Endothelial cell of hepatic sinusoid (primary cell): ENCODE measurements at regions not wholly inside any gene's neighbourhood (a gene's known extent, or its start where the extent isn't known, plus 50 kb on each side); places are given as distances from the start of the nearest gene placed in this dataset.

Experiments
- in situ Hi-C: cut with HindIII; loops from 2 replicates; pipeline ENCODE4 v1.10.0; 2017; ENCODE audit warnings: low sequenced_read_pairs

- in situ Hi-C loops: no loop called here
These were observed 103.8 kb upstream of the MME start for GRCh38 chr3:154976072-154976983.

DNA sequence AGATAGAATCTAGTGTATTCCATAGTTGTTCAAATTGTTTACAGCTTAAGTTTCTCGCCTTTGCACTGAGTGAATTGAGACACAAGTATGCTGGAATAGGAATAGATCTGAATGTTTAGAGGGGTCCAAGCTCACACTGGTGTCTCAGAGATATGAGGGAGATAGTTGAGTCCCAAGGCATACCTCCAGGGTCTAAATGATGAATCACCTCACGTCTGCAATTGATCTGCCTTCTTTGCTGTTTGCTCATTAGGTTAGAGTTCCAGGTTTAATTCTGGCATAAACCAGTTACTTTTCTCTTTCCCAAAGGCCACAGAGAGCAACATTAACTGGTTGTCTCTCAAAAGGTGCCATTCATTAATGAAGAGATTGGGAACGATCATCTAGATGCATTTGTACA, 106.3 kb upstream of the MME start:
- in situ Hi-C loops: loop anchor here (5.0 kb wide), 1 partner anchor 103 kb away; no protein-coding TSS in a partner anchor

- in situ Hi-C loops: loop anchor here (5.0 kb wide), 1 partner anchor 104 kb away; no protein-coding TSS in a partner anchor
These were observed 107.2 kb upstream of the MME start for GRCh38 chr3:154972951-154973350.

DNA sequence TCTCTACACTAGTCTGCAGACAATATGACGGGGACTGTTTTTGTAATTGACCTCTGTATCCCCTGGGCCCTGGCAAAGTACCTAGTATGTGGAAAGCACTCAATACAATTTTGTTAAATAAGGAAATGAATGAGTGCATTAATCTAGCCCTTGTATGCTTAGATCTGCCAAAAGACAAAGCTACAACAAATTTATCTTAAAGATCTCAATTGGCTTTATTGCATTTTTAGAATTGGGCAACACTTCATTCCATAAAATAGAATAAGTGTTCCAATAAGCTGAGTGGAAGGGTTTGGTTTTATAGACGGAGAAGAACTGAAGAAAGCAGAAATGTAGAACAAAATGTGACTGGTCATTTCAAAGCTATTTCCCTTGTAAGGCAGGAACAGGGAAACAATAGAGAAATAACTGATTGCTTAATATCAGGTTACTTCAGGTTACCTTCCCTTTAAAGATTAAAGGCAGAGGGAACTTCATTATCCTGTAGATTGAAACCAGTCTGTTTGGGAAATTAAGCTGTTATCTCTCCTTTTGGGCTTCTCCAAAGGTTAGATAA, 108.3 kb upstream of the MME start:
- in situ Hi-C loops: loop anchor here (5.0 kb wide), 1 partner anchor 105 kb away; no protein-coding TSS in a partner anchor

- in situ Hi-C loops: loop anchor here (5.0 kb wide), 1 partner anchor 106 kb away; no protein-coding TSS in a partner anchor
These were observed 108.8 kb upstream of the MME start for GRCh38 chr3:154971341-154971740.

- in situ Hi-C loops: loop anchor here (5.0 kb wide), 1 partner anchor 107 kb away; no protein-coding TSS in a partner anchor
These were observed 109.3 kb upstream of the MME start for GRCh38 chr3:154970797-154971196.

DNA sequence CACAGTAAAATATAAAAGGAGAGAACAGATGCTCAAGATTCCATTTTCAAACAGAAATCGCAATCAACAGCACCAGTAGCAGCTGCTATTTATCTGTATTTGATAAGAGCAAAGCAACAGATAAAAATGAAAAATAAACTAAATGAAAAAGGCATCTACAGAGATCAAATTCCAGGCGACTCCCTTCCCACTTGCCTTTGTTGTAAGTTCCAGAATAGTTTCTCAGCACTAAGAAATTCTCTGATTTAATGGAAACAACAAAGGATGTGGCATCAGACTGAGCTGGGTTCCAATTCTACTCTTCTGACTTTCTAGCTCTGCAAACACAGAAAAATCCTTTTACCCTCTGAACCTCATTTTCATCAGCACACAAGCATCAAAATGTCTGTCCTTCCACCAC, 110.8 kb upstream of the MME start:
- in situ Hi-C loops: no loop called here

DNA sequence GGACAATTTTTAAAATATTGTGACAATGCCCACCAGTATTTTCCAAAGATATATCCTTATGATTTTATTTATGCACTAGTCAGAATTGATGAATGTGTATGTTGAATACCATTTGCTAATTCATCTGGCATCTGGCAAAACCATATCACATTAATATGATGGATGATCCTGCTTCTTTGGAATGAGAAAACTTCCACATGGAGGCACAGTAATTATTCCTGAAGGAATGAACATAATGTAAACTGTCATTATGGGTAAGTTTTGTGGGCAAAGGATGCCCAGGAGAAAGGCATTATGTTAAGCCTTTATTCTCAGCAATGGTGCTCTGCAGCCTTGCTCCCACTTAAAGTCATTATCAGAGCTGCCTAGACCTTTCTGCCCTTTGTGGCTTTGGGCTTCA, 113.0 kb upstream of the MME start:
- in situ Hi-C loops: no loop called here

DNA sequence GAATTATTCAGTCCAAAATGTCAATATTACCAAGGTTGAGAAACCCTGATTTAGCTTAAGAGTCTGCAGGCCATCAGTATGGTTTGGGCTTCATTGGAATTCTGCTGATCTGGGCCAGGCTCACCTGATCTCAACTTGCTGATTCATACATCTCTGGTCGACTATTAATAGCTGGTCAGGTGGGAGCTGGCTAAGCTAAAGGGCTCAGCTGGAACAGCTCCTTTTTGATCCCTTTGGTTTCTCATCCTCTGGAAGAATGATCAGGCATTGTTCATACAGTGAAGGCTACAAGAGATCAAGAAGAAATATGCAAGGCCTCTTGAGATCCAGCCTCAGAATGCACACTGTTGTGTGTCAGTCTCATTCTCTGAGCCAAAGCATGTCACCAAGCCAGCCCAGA, 123.3 kb upstream of the MME start:
- in situ Hi-C loops: no loop called here

DNA sequence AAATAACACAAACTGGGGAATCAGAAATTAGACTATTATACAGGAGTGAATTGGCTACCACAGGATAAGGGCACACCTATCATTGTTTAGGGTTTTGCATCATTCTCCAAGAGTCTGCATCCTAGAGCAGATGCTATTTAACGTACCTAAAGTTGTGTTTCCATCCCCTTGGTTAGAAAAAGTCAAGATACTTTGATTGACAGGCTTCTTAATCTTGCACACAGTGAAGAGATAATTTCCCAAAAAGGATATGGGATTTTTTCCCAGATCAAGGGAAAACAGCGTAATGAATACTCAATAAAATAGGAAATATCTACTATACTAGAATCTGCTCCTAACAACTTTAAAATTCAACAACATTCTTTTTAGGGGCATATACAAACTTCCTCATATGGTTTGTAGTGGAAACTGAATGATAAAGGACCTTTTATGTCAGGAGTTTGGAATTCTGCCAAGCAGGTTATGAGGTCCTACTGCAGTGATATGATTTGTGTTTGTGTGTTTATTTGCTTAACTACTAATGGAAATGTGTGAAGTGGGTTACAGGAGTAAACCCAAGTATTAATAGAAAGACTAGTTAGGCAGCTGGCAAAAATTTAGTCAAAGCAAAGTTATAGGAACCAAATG, 124.1 kb upstream of the MME start:
- in situ Hi-C loops: no loop called here

DNA sequence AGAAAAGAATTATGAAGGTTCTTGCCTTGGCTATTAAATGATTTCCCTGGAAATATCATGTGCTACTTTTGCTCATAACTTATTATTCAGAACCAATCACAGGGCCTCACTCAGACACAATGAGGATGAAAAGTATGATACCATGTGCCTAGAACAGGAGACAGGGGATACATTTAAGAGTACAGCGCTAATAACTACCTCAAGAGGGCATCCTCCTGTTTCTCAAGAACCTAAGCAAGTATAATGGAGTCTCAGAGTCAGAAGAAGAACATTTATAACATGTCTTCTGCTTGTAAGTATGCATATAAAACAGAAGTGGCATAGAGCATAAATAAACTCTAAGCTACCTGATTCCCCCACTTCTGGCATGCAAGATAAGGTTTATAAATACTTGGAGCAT, 125.4 kb upstream of the MME start:
- in situ Hi-C loops: no loop called here

GRCh38 chr3:154953538-154953937, 126.6 kb upstream of the MME start:
- in situ Hi-C loops: no loop called here

DNA sequence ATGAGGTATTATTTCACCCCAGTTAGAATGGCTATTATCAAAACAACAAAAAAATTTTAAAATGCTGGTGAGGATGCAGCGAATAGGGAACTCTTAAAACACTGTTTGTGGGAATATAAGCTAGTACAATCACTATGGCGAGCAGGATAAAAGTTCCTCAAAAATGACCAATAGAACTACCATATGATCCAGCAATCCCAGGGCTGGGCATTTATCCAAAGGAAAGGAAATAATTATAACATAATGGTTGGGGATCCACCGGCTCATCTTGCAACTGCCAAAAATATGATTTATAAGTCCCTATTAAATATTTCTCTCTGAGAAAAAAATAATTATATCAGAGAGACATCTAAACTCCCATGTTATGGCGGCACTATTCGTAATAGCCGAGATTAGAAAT, 127.6 kb upstream of the MME start:
- in situ Hi-C loops: no loop called here

DNA sequence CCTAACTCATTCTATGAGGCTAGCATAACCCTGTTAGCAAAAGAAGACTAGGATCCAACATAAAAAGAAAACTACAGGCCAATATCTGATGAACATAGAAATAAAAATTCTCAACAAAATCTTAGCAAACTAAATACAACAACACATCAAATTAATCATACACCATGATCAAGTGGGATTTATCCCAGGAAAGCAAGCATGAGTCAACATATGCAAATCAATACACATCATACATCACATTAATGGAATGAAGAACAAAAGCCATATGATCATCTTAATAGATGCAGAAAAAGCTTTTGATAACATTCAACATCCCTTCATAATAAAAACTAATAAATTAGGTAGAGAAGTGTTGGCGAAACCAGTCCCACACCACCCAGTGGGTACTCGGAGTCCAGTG, 136.1 kb upstream of the MME start:
- in situ Hi-C loops: no loop called here

GRCh38 chr3:154942827-154943226, 137.3 kb upstream of the MME start:
- in situ Hi-C loops: no loop called here

GRCh38 chr3:154936196-154936595, 143.9 kb upstream of the MME start:
- in situ Hi-C loops: no loop called here

DNA sequence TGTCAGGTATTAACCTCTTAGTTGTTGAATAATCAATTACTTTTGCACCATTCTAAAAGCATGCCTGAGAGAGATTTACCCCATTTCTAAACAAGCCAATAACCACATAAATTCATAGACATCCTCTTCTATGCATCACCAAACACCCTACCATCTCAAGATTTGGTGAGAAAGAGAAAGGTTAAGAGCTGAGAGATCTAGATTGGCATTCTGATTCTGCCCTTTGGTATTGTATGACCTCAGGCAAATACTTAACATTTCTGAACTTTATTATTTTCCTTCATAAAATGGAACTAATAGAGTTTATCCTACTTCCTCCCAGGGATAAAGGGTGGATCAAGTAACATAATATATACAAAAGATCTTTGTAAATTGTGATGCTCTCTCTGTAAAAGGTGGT, 146.5 kb upstream of the MME start:
- in situ Hi-C loops: no loop called here

DNA sequence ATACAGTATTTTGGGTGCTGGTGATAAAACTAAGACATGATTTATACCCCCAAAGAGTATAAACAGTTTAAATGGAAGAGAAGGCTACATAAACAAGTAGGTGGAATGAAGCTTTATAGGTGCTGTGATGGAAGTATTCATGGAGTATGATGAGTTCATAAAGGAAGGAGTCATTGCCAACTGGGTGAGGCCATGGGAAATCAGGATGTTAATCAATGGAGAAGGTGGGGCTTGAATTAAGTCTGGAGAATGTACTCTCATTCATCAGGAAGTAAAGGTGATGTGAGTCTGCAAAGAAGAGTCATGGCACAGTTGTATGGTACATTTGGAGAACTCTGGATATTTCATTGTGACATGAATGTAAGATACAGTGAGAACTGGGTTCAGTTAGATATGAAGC, 147.5 kb upstream of the MME start:
- in situ Hi-C loops: no loop called here

GRCh38 chr3:154931484-154931883, 148.6 kb upstream of the MME start:
- in situ Hi-C loops: no loop called here

DNA sequence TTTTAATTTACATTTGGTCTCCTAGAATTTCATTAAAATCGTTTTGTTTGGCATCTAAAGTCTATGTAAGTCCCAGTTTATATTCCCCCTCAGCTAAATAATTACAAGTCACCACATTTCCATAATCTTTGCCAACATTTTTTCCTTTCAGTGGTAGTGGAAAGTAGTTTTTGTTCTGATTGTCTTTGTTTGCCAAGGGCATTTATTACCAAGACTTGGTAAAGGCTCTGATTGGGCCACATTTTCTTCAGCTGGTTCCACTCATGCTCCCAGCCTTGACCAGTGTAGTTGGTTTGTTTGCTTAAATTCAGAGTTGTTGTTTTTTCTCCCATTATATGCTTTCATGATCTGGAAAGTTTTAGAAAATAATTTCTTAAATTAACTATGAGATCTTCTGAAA, 153.4 kb upstream of the MME start:
- in situ Hi-C loops: no loop called here

DNA sequence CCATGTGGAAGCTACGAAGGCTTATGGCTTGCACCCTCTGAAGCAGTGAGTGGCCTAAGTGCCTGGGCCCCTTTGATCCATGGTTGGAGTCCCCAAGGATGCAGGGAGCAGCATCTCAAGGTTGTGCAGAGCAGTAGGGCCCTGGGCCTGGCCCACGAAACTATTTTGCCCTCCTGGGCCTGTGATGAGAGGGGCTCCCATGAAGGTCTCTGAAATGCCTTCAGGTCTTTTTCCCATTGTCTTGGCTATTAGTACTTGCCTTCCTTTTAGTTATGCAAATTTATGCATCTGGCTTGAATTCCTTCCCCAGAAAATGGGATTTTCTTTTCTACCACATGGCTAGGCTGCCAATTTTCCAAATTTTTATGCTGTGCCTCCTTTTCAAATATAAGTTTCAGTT, 158.8 kb upstream of the MME start:
- in situ Hi-C loops: no loop called here

- in situ Hi-C loops: no loop called here
These were observed 160.9 kb upstream of the MME start for GRCh38 chr3:154919226-154919625.
